H1 (cell line): ENCODE measurements at regions not wholly inside any gene's neighbourhood (a gene's known extent, or its start where the extent isn't known, plus 50 kb on each side); places are given as distances from the start of the nearest gene placed in this dataset.

Source experiments
- CTCF ChIA-PET: fragments of 300-600 bp; sonication (Branson Sonifier 250); formaldehyde crosslinking; loops from one replicate; lab custom pipeline; 2021; ENCODE audit not compliant: partially characterized antibody; lab: Charles Lee
- POLR2A ChIA-PET: fragments of 300-600 bp; sonication (Branson Sonifier 250); formaldehyde crosslinking; loops from one replicate; lab custom pipeline; 2021; ENCODE audit warnings: inconsistent platforms; ENCODE audit not compliant: partially characterized antibody; lab: Charles Lee
- DNase-seq, 2 experiments: peaks; one replicate each; pipeline versions ENCODE4 v3.0.0 to v3.0.0-alpha.2; 2010 to 2022; ENCODE audit warnings: low spot score in 2 of 2, low read depth in 1 of 2, mixed read lengths in 1 of 2
- FAIRE-seq: peaks from 2 replicates; lab custom pipeline; 2011; peaks lifted over from hg19 to GRCh38; lab: Jason Lieb, UNC
- H2AFZ ChIP-seq: 2 replicates; pipeline ENCODE4 v1.8.1; 2012; ENCODE audit warnings: low read length, inconsistent platforms
- H2AK5ac ChIP-seq: 2 replicates; pipeline ENCODE4 v1.6.1; 2013; ENCODE audit warnings: low read depth, low read length
- H2BK120ac ChIP-seq: replicated peaks from 2 replicates; pipeline ENCODE3; 2013; ENCODE audit warnings: low read depth, low read length, inconsistent platforms
- H2BK12ac ChIP-seq: 2 replicates; pipeline ENCODE4 v1.6.1; 2013; ENCODE audit warnings: low read depth, low read length
- H2BK15ac ChIP-seq: 2 replicates; pipeline ENCODE4 v1.6.1; 2013; ENCODE audit warnings: low read length
- H2BK20ac ChIP-seq: 2 replicates; pipeline ENCODE4 v1.6.1; 2013; ENCODE audit warnings: low read length
- H2BK5ac ChIP-seq: 2 replicates; pipeline ENCODE4 v1.6.1; 2013; ENCODE audit warnings: low read depth, low read length
- H3K14ac ChIP-seq: 2 replicates; pipeline ENCODE4 v1.6.1; 2013; ENCODE audit warnings: inconsistent platforms; ENCODE audit not compliant: insufficient read length
- H3K18ac ChIP-seq: 2 replicates; pipeline ENCODE4 v1.6.1; 2013; ENCODE audit warnings: low read length; ENCODE audit errors: extremely low read depth
- H3K23ac ChIP-seq: 2 replicates; pipeline ENCODE4 v1.6.1; 2013; ENCODE audit warnings: inconsistent platforms; ENCODE audit not compliant: insufficient read length
- H3K23me2 ChIP-seq: 2 replicates; pipeline ENCODE4 v1.6.1; 2013; ENCODE audit warnings: low read depth, low read length
- H3K27ac ChIP-seq: 2 replicates; pipeline ENCODE4 v1.6.1; 2011; ENCODE audit warnings: low read depth, low read length, inconsistent platforms
- H3K27me3 ChIP-seq, 4 experiments: replicated peaks in 1 of 4; 1 replicate in 1 of 4; 2 replicates in 3 of 4; pipeline versions ENCODE4 v1.6.1 to v1.8.1; 2011 to 2013; ENCODE audit warnings: low read length in 3 of 4, mild to moderate bottlenecking in 3 of 4, inconsistent platforms in 2 of 4, mixed read lengths in 2 of 4, moderate library complexity in 1 of 4; ENCODE audit not compliant: control insufficient read depth in 3 of 4, insufficient read depth in 3 of 4; ENCODE audit errors: extremely low read depth in 1 of 4
- H3K36me3 ChIP-seq, 4 experiments: 2 replicates each; pipeline versions ENCODE4 v1.6.1 to v1.8.1; 2011 to 2013; ENCODE audit warnings: mild to moderate bottlenecking in 4 of 4, low read length in 3 of 4, moderate library complexity in 2 of 4, control low read depth in 1 of 4, inconsistent platforms in 1 of 4; ENCODE audit not compliant: insufficient read depth in 4 of 4, control insufficient read depth in 2 of 4
- H3K4ac ChIP-seq: replicated peaks from 2 replicates; pipeline ENCODE3; 2013; ENCODE audit warnings: low read length, low read depth, mixed read lengths, inconsistent platforms; ENCODE audit not compliant: insufficient read length
- H3K4me1 ChIP-seq, 4 experiments: replicated peaks in 1 of 4; 1 replicate in 1 of 4; 2 replicates in 3 of 4; pipeline versions ENCODE4 v1.6.1 to v1.8.1; 2011 to 2013; ENCODE audit warnings: low read length in 3 of 4, inconsistent platforms in 2 of 4, mixed read lengths in 1 of 4; ENCODE audit not compliant: insufficient read depth in 4 of 4, control insufficient read depth in 3 of 4
- H3K4me2 ChIP-seq, 2 experiments: 2 replicates each; pipeline versions ENCODE4 v1.6.1 to v1.8.1; 2011 to 2013; ENCODE audit warnings: low read depth in 2 of 2, low read length in 2 of 2, control low read depth in 1 of 2, inconsistent platforms in 1 of 2, mild to moderate bottlenecking in 1 of 2; ENCODE audit not compliant: insufficient read depth in 1 of 2
- H3K4me3 ChIP-seq, 4 experiments: fragments of 200-600, 300-600 bp in 1 of 4; sonication (generic), shearing (Covaris generic), sonication (Bioruptor Twin) in 1 of 4; 2 replicates each; pipeline versions ENCODE4 v1.5.1 to v1.8.1; 2011 to 2016; ENCODE audit warnings: low read length in 4 of 4, low read depth in 3 of 4, control low read depth in 2 of 4, inconsistent platforms in 2 of 4, mild to moderate bottlenecking in 2 of 4, mixed read lengths in 1 of 4, moderate library complexity in 1 of 4; ENCODE audit not compliant: insufficient read depth in 2 of 4; ENCODE audit errors: extremely low read depth in 1 of 4
- H3K56ac ChIP-seq: replicated peaks from 2 replicates; pipeline ENCODE3; 2013; ENCODE audit warnings: low read depth, mild to moderate bottlenecking, mixed read lengths, low read length, inconsistent platforms; ENCODE audit not compliant: insufficient read length
- H3K79me1 ChIP-seq: 2 replicates; pipeline ENCODE4 v1.6.1; 2013; ENCODE audit warnings: low read depth, low read length, control low read depth
- H3K79me2 ChIP-seq, 2 experiments: 2 replicates each; pipeline versions ENCODE4 v1.6.1 to v1.8.1; 2012 to 2013; ENCODE audit warnings: low read length in 2 of 2, mild to moderate bottlenecking in 2 of 2, inconsistent platforms in 1 of 2; ENCODE audit not compliant: insufficient read depth in 2 of 2, control insufficient read depth in 1 of 2
- H3K9ac ChIP-seq, 4 experiments: replicated peaks in 1 of 4; 1 replicate in 1 of 4; 2 replicates in 3 of 4; pipeline versions ENCODE4 v1.6.1 to v1.8.1; 2011 to 2013; ENCODE audit warnings: low read depth in 3 of 4, low read length in 3 of 4, control low read depth in 2 of 4, mild to moderate bottlenecking in 2 of 4, moderate library complexity in 2 of 4, inconsistent platforms in 1 of 4; ENCODE audit errors: extremely low read depth in 1 of 4
- H3K9me3 ChIP-seq, 2 experiments: 2 replicates each; pipeline versions ENCODE4 v1.6.1 to v1.8.1; 2012 to 2013; ENCODE audit warnings: mild to moderate bottlenecking in 2 of 2, moderate library complexity in 2 of 2, control low read depth in 1 of 2, inconsistent platforms in 1 of 2, low read depth in 1 of 2, low read length in 1 of 2, mixed read lengths in 1 of 2; ENCODE audit not compliant: insufficient read depth in 2 of 2
- H4K20me1 ChIP-seq, 2 experiments: replicated peaks in 1 of 2; 2 replicates each; pipeline versions ENCODE3 to v1.8.1; 2011 to 2013; ENCODE audit warnings: inconsistent platforms in 2 of 2, low read length in 2 of 2, mild to moderate bottlenecking in 1 of 2; ENCODE audit not compliant: insufficient read depth in 2 of 2, control insufficient read depth in 1 of 2
- H4K5ac ChIP-seq: 2 replicates; pipeline ENCODE4 v1.6.1; 2013; ENCODE audit warnings: low read length, low read depth, mixed read lengths, inconsistent platforms; ENCODE audit not compliant: insufficient read length
- H4K8ac ChIP-seq: 2 replicates; pipeline ENCODE4 v1.8.0; 2013; ENCODE audit warnings: mild to moderate bottlenecking, moderate library complexity, low read length, inconsistent platforms; ENCODE audit not compliant: insufficient read depth; ENCODE audit errors: extremely low read depth
- H4K91ac ChIP-seq: replicated peaks from 2 replicates; pipeline ENCODE3; 2013; ENCODE audit warnings: low read length, mixed read lengths, inconsistent platforms; ENCODE audit not compliant: insufficient read length
- CBX5 ChIP-seq: fragments of 300-800, 300-1000 bp; sonication (generic); IDR thresholded peaks from 2 replicates; pipeline ENCODE4 v1.7.1; 2016; ENCODE audit warnings: antibody characterized with exemption, low read length, low read depth
- CHD2 ChIP-seq: IDR thresholded peaks from 2 replicates; pipeline ENCODE4 v1.6.1; 2012; ENCODE audit warnings: low read length, improper control_type of control experiment
- EGR1 ChIP-seq: IDR thresholded peaks from 2 replicates; pipeline ENCODE4 v1.6.1; 2011; ENCODE audit warnings: low read depth, low read length, borderline replicate concordance
- MAFK ChIP-seq: IDR thresholded peaks from 2 replicates; pipeline ENCODE4 v1.6.1; 2012; ENCODE audit warnings: low read depth, mild to moderate bottlenecking, improper control_type of control experiment, low read length
- NRF1 ChIP-seq: IDR thresholded peaks from 2 replicates; pipeline ENCODE4 v1.6.1; 2011; ENCODE audit warnings: mild to moderate bottlenecking, low read depth, low read length, improper control_type of control experiment
- SAP30 ChIP-seq: fragments of 300-600 bp; sonication (generic); IDR thresholded peaks from 2 replicates; pipeline ENCODE4 v1.7.1; 2012; ENCODE audit warnings: low read length, moderate library complexity, mild to moderate bottlenecking, inconsistent platforms; ENCODE audit not compliant: insufficient read depth, insufficient replicate concordance
- WGBS, 2 experiments: shearing (Covaris generic) in 1 of 2; methylation state at CpG; one replicate each; pipeline versions ENCODE4 v1.1.6 to v1.1.7; 2013 to 2015; ENCODE audit warnings: low lambda C conversion rate in 2 of 2, mixed read lengths in 2 of 2, inconsistent platforms in 1 of 2, low coverage in 1 of 2, missing lambda C conversion rate in 1 of 2; ENCODE audit not compliant: insufficient replicate concordance in 2 of 2, insufficient coverage in 1 of 2, insufficient read length in 1 of 2; ENCODE audit errors: extremely low coverage in 1 of 2, missing lambda C conversion rate in 1 of 2; 5-methylcytosine and 5-hydroxymethylcytosine counted together

- 100% methylated on average over 2 of the region's 2 CpGs; no CpG with 5 or more reads in 1 of the 2 experiments for WGBS, 2 experiments
- Histone ChIP-seq H3K9me3 (peaks cover 0 to 2% of the 10 kb centered on the region in 2 experiments; a peak in 1 of 4 replicates), H4K91ac (no peak overlapping the region), H3K4me3 (no peak overlapping the region), H3K9ac (no peak overlapping the region), H3K4me2 (no peak overlapping the region), H3K4me1 (peaks cover 0 to 8% (median 2%) of the 10 kb centered on the region in 4 experiments; a peak in 2 of 7 replicates), H4K5ac (no peak overlapping the region), H3K23ac (no peak overlapping the region), H2BK5ac (no peak overlapping the region), H2BK20ac (no peak overlapping the region), H3K18ac (no peak overlapping the region), H3K79me2 (no peaks in the 10 kb centered on the region), H3K27me3 (no peaks in the 10 kb centered on the region), H3K79me1 (no peaks in the 10 kb centered on the region), H3K27ac (no peak overlapping the region), H3K23me2 (no peaks in the 10 kb centered on the region), H2BK12ac (no peak overlapping the region), H3K14ac (no peak overlapping the region), H3K56ac (no peak overlapping the region), H2AK5ac (no peak overlapping the region), H2AFZ (no peak overlapping the region), H4K20me1 (no peaks in the 10 kb centered on the region), H3K4ac (no peak overlapping the region), H2BK120ac (no peak overlapping the region), H4K8ac (no peak overlapping the region), H3K36me3 (no peaks in the 10 kb centered on the region), H2BK15ac (no peak overlapping the region)
- ChIA-PET CTCF (interaction anchor here (1.2 to 4.4 kb wide), 3 partner anchors 11 to 463 kb away, joined by 3 to 133 read pairs (median 32); no protein-coding TSS in a partner anchor), POLR2A (no interaction called here)
- DNase-seq (no peak), FAIRE-seq (no peak)
- no peak for TF ChIP-seq NRF1
- no peak for TF ChIP-seq SAP30
- no peak for TF ChIP-seq MAFK
- TF ChIP-seq CBX5: no peak
- no peak for TF ChIP-seq CHD2
- no peak for TF ChIP-seq EGR1
Observed at GRCh38 chr20:16819483-16819882, 71.3 kb downstream of the OTOR start.
